ENCODE measurements at regions not wholly inside any gene's neighbourhood (a gene's known extent, or its start where the extent isn't known, plus 50 kb on each side); places are given as distances from the start of the nearest gene placed in this dataset.

GRCh38 chr2:163541943-163542342 is 193.9 kb downstream of the FIGN start:
- H3K9me2 ChIP-seq (replicated peaks; ENCODE audit: insufficient read depth, low read length) = no peaks in the 10 kb centered on the region
- H3K9ac ChIP-seq (ENCODE audit: low read length) = no peak overlapping the region
- no peaks in the 10 kb centered on the region for H3K79me2 ChIP-seq (ENCODE audit: insufficient read depth, low read length)
- TF ChIP-seq EZH2phosphoT487 (conservative IDR thresholded peaks at IDR 0.05; ENCODE audit: low read length) (no peak), CTCF (IDR thresholded peaks at IDR 0.05; ENCODE audit: insufficient read depth, low read length, poor library complexity, severe bottlenecking) (no peak)
- H4K20me1 ChIP-seq (ENCODE audit: low read depth, low read length) = no peaks in the 10 kb centered on the region
- no peak overlapping the region for H3K4me3 ChIP-seq (ENCODE audit: insufficient read depth, low read length, poor library complexity, severe bottlenecking)
- no peak overlapping the region for H3K4me2 ChIP-seq (ENCODE audit: low read depth, low read length, poor library complexity, severe bottlenecking)
- no peaks in the 10 kb centered on the region for H3K9me3 ChIP-seq (ENCODE audit: insufficient read depth, low read length)
- H3K36me3 ChIP-seq (ENCODE audit: low read length) = no peaks in the 10 kb centered on the region
- no peaks in the 10 kb centered on the region for H3F3A ChIP-seq (ENCODE audit: insufficient read depth)
- H3K27ac ChIP-seq (ENCODE audit: low read depth, low read length) = no peak overlapping the region
- H2AFZ ChIP-seq (ENCODE audit: low read depth, low read length, severe bottlenecking) = no peak overlapping the region
- no peaks in the 10 kb centered on the region for H3K27me3 ChIP-seq (ENCODE audit: low read length)

- Histone ChIP-seq H2AFZ (ENCODE audit: low read depth, low read length, severe bottlenecking) (no peak overlapping the region), H3K9me3 (ENCODE audit: insufficient read depth, low read length) (no peaks in the 10 kb centered on the region), H3K4me3 (ENCODE audit: insufficient read depth, low read length, poor library complexity, severe bottlenecking) (no peak overlapping the region), H3K9ac (ENCODE audit: low read length) (no peak overlapping the region), H3K27ac (ENCODE audit: low read depth, low read length) (no peak overlapping the region), H4K20me1 (ENCODE audit: low read depth, low read length) (no peaks in the 10 kb centered on the region), H3K9me2 (replicated peaks; ENCODE audit: insufficient read depth, low read length) (no peaks in the 10 kb centered on the region), H3K36me3 (ENCODE audit: low read length) (no peaks in the 10 kb centered on the region), H3K4me2 (ENCODE audit: low read depth, low read length, poor library complexity, severe bottlenecking) (no peak overlapping the region), H3F3A (ENCODE audit: insufficient read depth) (no peaks in the 10 kb centered on the region), H3K79me2 (ENCODE audit: insufficient read depth, low read length) (no peaks in the 10 kb centered on the region), H3K27me3 (ENCODE audit: low read length) (no peaks in the 10 kb centered on the region)
- TF ChIP-seq CTCF (IDR thresholded peaks at IDR 0.05; ENCODE audit: insufficient read depth, low read length, poor library complexity, severe bottlenecking) (no peak), EZH2phosphoT487 (conservative IDR thresholded peaks at IDR 0.05; ENCODE audit: low read length) (no peak)
These were observed 194.3 kb downstream of the FIGN start for GRCh38 chr2:163541495-163541894.

DNA sequence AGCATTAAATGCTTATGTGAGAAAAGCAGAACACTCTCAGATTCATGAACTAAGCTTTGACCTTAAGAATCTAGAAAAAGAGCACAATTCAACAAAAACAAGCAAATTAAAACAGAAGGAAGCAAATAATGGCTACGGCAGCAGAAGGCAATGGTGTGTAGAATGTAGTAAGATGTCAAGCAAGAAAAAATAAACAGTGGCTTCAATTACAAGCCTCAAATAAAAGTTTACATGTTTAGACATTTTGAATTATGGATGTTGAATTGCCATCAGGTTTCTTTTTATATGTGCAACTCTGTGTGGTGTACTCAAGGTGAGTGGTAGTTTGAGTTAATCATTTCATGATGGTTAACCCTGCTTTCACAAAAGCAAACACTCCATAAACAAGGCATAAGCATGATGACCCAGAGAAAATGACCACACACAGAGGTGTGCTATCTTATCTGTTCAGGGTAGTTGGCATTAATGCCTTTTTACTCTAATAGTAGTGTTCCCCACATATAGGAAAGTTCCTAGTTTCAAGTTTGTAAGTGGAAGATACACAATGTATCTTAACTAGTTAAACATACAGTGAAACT is 207.1 kb downstream of the FIGN start:
- Histone ChIP-seq H3K9ac (ENCODE audit: low read length) (no peak overlapping the region), H3K4me2 (ENCODE audit: low read depth, low read length, poor library complexity, severe bottlenecking) (no peak overlapping the region), H3K27ac (ENCODE audit: low read depth, low read length) (no peak overlapping the region), H2AFZ (ENCODE audit: low read depth, low read length, severe bottlenecking) (no peak overlapping the region), H3K9me3 (ENCODE audit: insufficient read depth, low read length) (no peaks in the 10 kb centered on the region), H3K36me3 (ENCODE audit: low read length) (no peaks in the 10 kb centered on the region), H3K27me3 (ENCODE audit: low read length) (no peaks in the 10 kb centered on the region), H3K9me2 (replicated peaks; ENCODE audit: insufficient read depth, low read length) (no peaks in the 10 kb centered on the region), H3K79me2 (ENCODE audit: insufficient read depth, low read length) (no peaks in the 10 kb centered on the region), H3F3A (ENCODE audit: insufficient read depth) (no peaks in the 10 kb centered on the region), H4K20me1 (ENCODE audit: low read depth, low read length) (no peaks in the 10 kb centered on the region), H3K4me3 (ENCODE audit: insufficient read depth, low read length, poor library complexity, severe bottlenecking) (no peak overlapping the region)
- TF ChIP-seq EZH2phosphoT487 (conservative IDR thresholded peaks at IDR 0.05; ENCODE audit: low read length) = no peak
- TF ChIP-seq CTCF (IDR thresholded peaks at IDR 0.05; ENCODE audit: insufficient read depth, low read length, poor library complexity, severe bottlenecking) = no peak
